AG04449 (cell line): ENCODE measurements at regions not wholly inside any gene's neighbourhood (a gene's known extent, or its start where the extent isn't known, plus 50 kb on each side); places are given as distances from the start of the nearest gene placed in this dataset.

Experiments used
- CTCF ChIA-PET: fragments of 350-600 bp; formaldehyde crosslinking; extraction: SDS; loops from one replicate; lab custom pipeline; 2021; ENCODE audit warnings: antibody characterized with exemption; lab: Yijun Ruan, JAX
- POLR2A ChIA-PET: fragments of 400-600, 350-600 bp; formaldehyde crosslinking; extraction: SDS; loops from one replicate; lab custom pipeline; 2020; ENCODE audit warnings: antibody characterized with exemption, inconsistent platforms; lab: Yijun Ruan, JAX
- DNase-seq: peaks from one replicate; pipeline ENCODE4 v3.0.0-alpha.2; 2010; ENCODE audit warnings: low read depth, low spot score
- H3K4me3 ChIP-seq: 2 replicates; pipeline ENCODE4 v1.5.1; 2011; ENCODE audit warnings: low read depth, mild to moderate bottlenecking, control low read depth, low read length
- CTCF ChIP-seq: IDR thresholded peaks from one replicate; pipeline ENCODE4 v1.5.1; 2011; ENCODE audit warnings: mild to moderate bottlenecking, moderate library complexity, low read length, control low read depth, inconsistent platforms; ENCODE audit not compliant: insufficient read depth; ENCODE audit errors: missing control alignments

- ChIA-PET POLR2A (no interaction called here), CTCF (no interaction called here)
- H3K4me3 ChIP-seq: no peak overlapping the region
- DNase-seq: no peak
- TF ChIP-seq CTCF: no peak
Measured at GRCh38 chrX:42855259-42855658, 77.3 kb upstream of the PPP1R2C start.

GRCh38 chrX:42857766-42858165 lies 79.8 kb upstream of the PPP1R2C start:
- CTCF ChIA-PET: no interaction called here
- no peak for TF ChIP-seq CTCF

GRCh38 chrX:42869011-42869410 lies 91.0 kb upstream of the PPP1R2C start:
- no peak for DNase-seq
- no peak for TF ChIP-seq CTCF
- CTCF ChIA-PET: no interaction called here
- POLR2A ChIA-PET: no interaction called here
- no peak overlapping the region for H3K4me3 ChIP-seq

More at GRCh38 chrX:42857766-42858165, 79.8 kb upstream of the PPP1R2C start:
- H3K4me3 ChIP-seq: no peak overlapping the region
- POLR2A ChIA-PET: no interaction called here
- DNase-seq: no peak

GRCh38 chrX:42869659-42870476 lies 91.9 kb upstream of the PPP1R2C start:
- no peak overlapping the region for H3K4me3 ChIP-seq
- POLR2A ChIA-PET: no interaction called here
- CTCF ChIA-PET: no interaction called here
- no peak for TF ChIP-seq CTCF
- DNase-seq: no peak

- H3K4me3 ChIP-seq: no peak overlapping the region
- no peak for DNase-seq
- CTCF ChIA-PET: no interaction called here
- POLR2A ChIA-PET: no interaction called here
- TF ChIP-seq CTCF: no peak
Measured at GRCh38 chrX:42886519-42886918, 108.6 kb upstream of the PPP1R2C start.

- no peak for TF ChIP-seq CTCF
- H3K4me3 ChIP-seq: no peak overlapping the region
- ChIA-PET POLR2A (no interaction called here), CTCF (no interaction called here)
- DNase-seq: no peak
Measured at GRCh38 chrX:42900947-42901346, 123.0 kb upstream of the PPP1R2C start.
